Neural cell (in vitro differentiated cells): ENCODE measurements at regions not wholly inside any gene's neighbourhood (a gene's known extent, or its start where the extent isn't known, plus 50 kb on each side); places are given as distances from the start of the nearest gene placed in this dataset.

Experiments
- H2AFZ ChIP-seq: fragments of 200-600, 300-800 bp; sonication (generic), shearing (Covaris generic); 2 replicates; pipeline ENCODE4 v1.6.0; 2014; ENCODE audit warnings: low read depth, mild to moderate bottlenecking, antibody characterized with exemption, low read length, moderate library complexity
- H3F3A ChIP-seq: fragments of 200-600 bp; shearing (Covaris generic); 2 replicates; pipeline ENCODE4 v1.6.1; 2016; ENCODE audit warnings: mild to moderate bottlenecking, moderate library complexity, mixed read lengths, antibody characterized with exemption, low read length; ENCODE audit not compliant: insufficient read depth, poor library complexity, severe bottlenecking
- H3K27ac ChIP-seq: fragments of 200-600, 300-800 bp; sonication (generic), shearing (Covaris generic); 2 replicates; pipeline ENCODE4 v1.5.1; 2014; ENCODE audit warnings: mild to moderate bottlenecking, low read length, moderate library complexity
- H3K27me3 ChIP-seq: fragments of 300-800, 200-600 bp; sonication (generic), shearing (Covaris generic); 2 replicates; pipeline ENCODE4 v1.6.0; 2014; ENCODE audit warnings: mild to moderate bottlenecking, low read depth, low read length, moderate library complexity; ENCODE audit not compliant: insufficient read depth
- H3K36me3 ChIP-seq: fragments of 300-800, 200-600 bp; sonication (generic), shearing (Covaris generic); 2 replicates; pipeline ENCODE4 v1.5.1; 2014; ENCODE audit warnings: mild to moderate bottlenecking, antibody characterized with exemption, low read length, moderate library complexity; ENCODE audit not compliant: insufficient read depth
- H3K4me2 ChIP-seq: fragments of 300-800, 200-600 bp; sonication (generic), shearing (Covaris generic); 2 replicates; pipeline ENCODE4 v1.6.0; 2014; ENCODE audit warnings: mild to moderate bottlenecking, low read length
- H3K4me3 ChIP-seq: fragments of 300-800, 200-600 bp; sonication (generic), shearing (Covaris generic); 2 replicates; pipeline ENCODE4 v1.5.1; 2014; ENCODE audit warnings: mild to moderate bottlenecking, low read length, moderate library complexity
- H3K79me2 ChIP-seq: fragments of 200-600 bp; shearing (Covaris generic); replicated peaks from 2 replicates; pipeline ENCODE4 v1.6.0; 2014; ENCODE audit warnings: mild to moderate bottlenecking, low read length, moderate library complexity; ENCODE audit not compliant: insufficient read depth
- H3K9ac ChIP-seq: fragments of 300-800, 200-600 bp; sonication (generic), shearing (Covaris generic); 2 replicates; pipeline ENCODE4 v1.6.1; 2016; ENCODE audit warnings: mild to moderate bottlenecking, low read length, mixed read lengths
- H3K9me2 ChIP-seq: fragments of 200-600 bp; shearing (Covaris generic); 2 replicates; pipeline ENCODE4 v1.6.1; 2016; ENCODE audit warnings: mild to moderate bottlenecking, low read length, mixed read lengths; ENCODE audit not compliant: insufficient read depth
- H3K9me3 ChIP-seq: fragments of 200-600, 300-800 bp; sonication (generic), shearing (Covaris generic); 2 replicates; pipeline ENCODE4 v1.6.1; 2016; ENCODE audit warnings: mild to moderate bottlenecking, mixed run types, low read length, moderate library complexity, mixed read lengths
- H4K20me1 ChIP-seq: fragments of 200-600 bp; shearing (Covaris generic); 2 replicates; pipeline ENCODE4 v1.6.1; 2016; ENCODE audit warnings: mild to moderate bottlenecking, mixed run types; ENCODE audit not compliant: insufficient read depth
- CTCF ChIP-seq: fragments of 450-650 bp; IDR thresholded peaks from 2 replicates; pipeline ENCODE4 v1.5.1; 2014; ENCODE audit warnings: antibody characterized with exemption, mild to moderate bottlenecking, moderate library complexity; ENCODE audit not compliant: poor library complexity, severe bottlenecking
- EP300 ChIP-seq: fragments of 450-650 bp; conservative IDR thresholded peaks from 2 replicates; pipeline ENCODE4 v1.6.1; 2014; ENCODE audit warnings: antibody characterized with exemption, mild to moderate bottlenecking, moderate library complexity; ENCODE audit not compliant: poor library complexity, severe bottlenecking
- EZH2 ChIP-seq: fragments of 200-600, 300-800 bp; shearing (Covaris generic), sonication (generic); IDR thresholded peaks from 2 replicates; pipeline ENCODE4 v1.6.1; 2014; ENCODE audit warnings: antibody characterized with exemption, low read length, borderline replicate concordance, mild to moderate bottlenecking; ENCODE audit not compliant: insufficient read depth, poor library complexity, severe bottlenecking
- MXI1 ChIP-seq: fragments of 450-650 bp; conservative IDR thresholded peaks from 2 replicates; pipeline ENCODE4 v1.6.1; 2014; ENCODE audit warnings: antibody characterized with exemption, mild to moderate bottlenecking; ENCODE audit not compliant: poor library complexity, severe bottlenecking
- POLR2AphosphoS5 ChIP-seq: IDR thresholded peaks from 2 replicates; pipeline ENCODE4 v1.6.1; 2012
- RAD21 ChIP-seq: fragments of 450-650 bp; conservative IDR thresholded peaks from 2 replicates; pipeline ENCODE4 v1.6.1; 2014; ENCODE audit warnings: antibody characterized with exemption, mild to moderate bottlenecking, moderate library complexity
- SMC3 ChIP-seq: fragments of 450-650 bp; conservative IDR thresholded peaks from 2 replicates; pipeline ENCODE4 v1.6.1; 2014; ENCODE audit warnings: antibody characterized with exemption, mild to moderate bottlenecking, moderate library complexity; ENCODE audit not compliant: poor library complexity
- TAF1 ChIP-seq: IDR thresholded peaks from 2 replicates; pipeline ENCODE4 v1.6.1; 2012; ENCODE audit warnings: low read depth
- TF ChIP-seq, protein P1 (sequence below): IDR thresholded peaks from 2 replicates; pipeline ENCODE4 v1.6.1; 2012; ENCODE audit warnings: borderline replicate concordance

GRCh38 chr2:117086943-117087250 is 727.6 kb upstream of the DDX18 start:
- no peak overlapping the region for H3K9ac ChIP-seq
- no peaks in the 10 kb centered on the region for H3K9me3 ChIP-seq
- H3K79me2 ChIP-seq = no peaks in the 10 kb centered on the region
- H2AFZ ChIP-seq = no peak overlapping the region
- H3K27me3 ChIP-seq = no peaks in the 10 kb centered on the region
- TF ChIP-seq MXI1 (no peak), CTCF (no peak), SMC3 (no peak), EP300 (no peak), EZH2 (no peak), TAF1 (no peak), RAD21 (no peak), POLR2AphosphoS5 (no peak)
- TF ChIP-seq, protein P1, sequence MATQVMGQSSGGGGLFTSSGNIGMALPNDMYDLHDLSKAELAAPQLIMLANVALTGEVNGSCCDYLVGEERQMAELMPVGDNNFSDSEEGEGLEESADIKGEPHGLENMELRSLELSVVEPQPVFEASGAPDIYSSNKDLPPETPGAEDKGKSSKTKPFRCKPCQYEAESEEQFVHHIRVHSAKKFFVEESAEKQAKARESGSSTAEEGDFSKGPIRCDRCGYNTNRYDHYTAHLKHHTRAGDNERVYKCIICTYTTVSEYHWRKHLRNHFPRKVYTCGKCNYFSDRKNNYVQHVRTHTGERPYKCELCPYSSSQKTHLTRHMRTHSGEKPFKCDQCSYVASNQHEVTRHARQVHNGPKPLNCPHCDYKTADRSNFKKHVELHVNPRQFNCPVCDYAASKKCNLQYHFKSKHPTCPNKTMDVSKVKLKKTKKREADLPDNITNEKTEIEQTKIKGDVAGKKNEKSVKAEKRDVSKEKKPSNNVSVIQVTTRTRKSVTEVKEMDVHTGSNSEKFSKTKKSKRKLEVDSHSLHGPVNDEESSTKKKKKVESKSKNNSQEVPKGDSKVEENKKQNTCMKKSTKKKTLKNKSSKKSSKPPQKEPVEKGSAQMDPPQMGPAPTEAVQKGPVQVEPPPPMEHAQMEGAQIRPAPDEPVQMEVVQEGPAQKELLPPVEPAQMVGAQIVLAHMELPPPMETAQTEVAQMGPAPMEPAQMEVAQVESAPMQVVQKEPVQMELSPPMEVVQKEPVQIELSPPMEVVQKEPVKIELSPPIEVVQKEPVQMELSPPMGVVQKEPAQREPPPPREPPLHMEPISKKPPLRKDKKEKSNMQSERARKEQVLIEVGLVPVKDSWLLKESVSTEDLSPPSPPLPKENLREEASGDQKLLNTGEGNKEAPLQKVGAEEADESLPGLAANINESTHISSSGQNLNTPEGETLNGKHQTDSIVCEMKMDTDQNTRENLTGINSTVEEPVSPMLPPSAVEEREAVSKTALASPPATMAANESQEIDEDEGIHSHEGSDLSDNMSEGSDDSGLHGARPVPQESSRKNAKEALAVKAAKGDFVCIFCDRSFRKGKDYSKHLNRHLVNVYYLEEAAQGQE = no peak
- H3K4me2 ChIP-seq = no peak overlapping the region
- H3K27ac ChIP-seq = no peak overlapping the region
- no peak overlapping the region for H3K4me3 ChIP-seq
- H3F3A ChIP-seq = no peaks in the 10 kb centered on the region
- no peaks in the 10 kb centered on the region for H3K9me2 ChIP-seq
- H3K36me3 ChIP-seq = no peaks in the 10 kb centered on the region
- H4K20me1 ChIP-seq = no peaks in the 10 kb centered on the region

- Histone ChIP-seq H3K9me3 (no peaks in the 10 kb centered on the region), H4K20me1 (no peaks in the 10 kb centered on the region), H3K9me2 (no peaks in the 10 kb centered on the region), H2AFZ (no peak overlapping the region), H3K4me2 (no peak overlapping the region), H3K79me2 (no peaks in the 10 kb centered on the region), H3K27me3 (no peaks in the 10 kb centered on the region), H3K4me3 (no peak overlapping the region), H3F3A (no peaks in the 10 kb centered on the region), H3K27ac (no peak overlapping the region), H3K9ac (no peak overlapping the region), H3K36me3 (no peaks in the 10 kb centered on the region)
- TF ChIP-seq, protein P1 = no peak
- TF ChIP-seq EP300 (no peak), SMC3 (no peak), TAF1 (no peak), RAD21 (no peak), EZH2 (no peak), MXI1 (no peak), POLR2AphosphoS5 (no peak)
Observed at GRCh38 chr2:117087535-117088291, 726.8 kb upstream of the DDX18 start.
